ENCODE measurements at regions not wholly inside any gene's neighbourhood (a gene's known extent, or its start where the extent isn't known, plus 50 kb on each side); places are given as distances from the start of the nearest gene placed in this dataset.

DNA sequence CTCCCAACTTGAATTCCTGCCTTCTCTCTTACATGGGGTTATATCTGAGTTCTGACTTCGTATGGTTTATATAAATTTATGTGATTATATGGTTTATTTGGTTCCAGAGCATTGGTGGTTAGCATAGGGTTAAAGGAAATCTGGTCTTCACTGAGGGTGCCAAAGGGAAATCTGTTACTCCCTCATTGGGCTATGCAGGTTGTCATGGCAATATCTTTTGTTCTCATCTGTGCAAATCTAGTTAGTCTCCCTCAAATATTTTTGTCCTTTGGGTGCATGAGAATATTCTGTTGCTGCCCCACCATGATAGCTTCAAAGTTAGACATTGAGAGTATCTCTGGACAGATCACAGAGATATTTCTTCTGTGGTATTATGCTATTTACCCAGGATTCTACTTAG, 71.8 kb upstream of the OTUD4 start:
- Histone ChIP-seq H3K27ac (no peak overlapping the region), H3K27me3 (no peaks in the 10 kb centered on the region), H3K9me3 (no peaks in the 10 kb centered on the region), H3K36me3 (no peaks in the 10 kb centered on the region), H3K4me3 (no peak overlapping the region), H3K4me1 (ENCODE audit: insufficient read depth) (no peaks in the 10 kb centered on the region)
- no peak for DNase-seq
- WGBS, 3 donors = 61 to 77% (median 63%) methylated on average over 1 of the region's 1 CpG
- TF ChIP-seq EP300 (IDR thresholded peaks at IDR 0.05) = no peak
- TF ChIP-seq, protein P1, sequence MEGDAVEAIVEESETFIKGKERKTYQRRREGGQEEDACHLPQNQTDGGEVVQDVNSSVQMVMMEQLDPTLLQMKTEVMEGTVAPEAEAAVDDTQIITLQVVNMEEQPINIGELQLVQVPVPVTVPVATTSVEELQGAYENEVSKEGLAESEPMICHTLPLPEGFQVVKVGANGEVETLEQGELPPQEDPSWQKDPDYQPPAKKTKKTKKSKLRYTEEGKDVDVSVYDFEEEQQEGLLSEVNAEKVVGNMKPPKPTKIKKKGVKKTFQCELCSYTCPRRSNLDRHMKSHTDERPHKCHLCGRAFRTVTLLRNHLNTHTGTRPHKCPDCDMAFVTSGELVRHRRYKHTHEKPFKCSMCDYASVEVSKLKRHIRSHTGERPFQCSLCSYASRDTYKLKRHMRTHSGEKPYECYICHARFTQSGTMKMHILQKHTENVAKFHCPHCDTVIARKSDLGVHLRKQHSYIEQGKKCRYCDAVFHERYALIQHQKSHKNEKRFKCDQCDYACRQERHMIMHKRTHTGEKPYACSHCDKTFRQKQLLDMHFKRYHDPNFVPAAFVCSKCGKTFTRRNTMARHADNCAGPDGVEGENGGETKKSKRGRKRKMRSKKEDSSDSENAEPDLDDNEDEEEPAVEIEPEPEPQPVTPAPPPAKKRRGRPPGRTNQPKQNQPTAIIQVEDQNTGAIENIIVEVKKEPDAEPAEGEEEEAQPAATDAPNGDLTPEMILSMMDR (IDR thresholded peaks at IDR 0.05) = no peak
- TF ChIP-seq POLR2A (IDR thresholded peaks at IDR 0.05) = no peak
- intact Hi-C loops (cut with DNase I) = no loop called here

DNA sequence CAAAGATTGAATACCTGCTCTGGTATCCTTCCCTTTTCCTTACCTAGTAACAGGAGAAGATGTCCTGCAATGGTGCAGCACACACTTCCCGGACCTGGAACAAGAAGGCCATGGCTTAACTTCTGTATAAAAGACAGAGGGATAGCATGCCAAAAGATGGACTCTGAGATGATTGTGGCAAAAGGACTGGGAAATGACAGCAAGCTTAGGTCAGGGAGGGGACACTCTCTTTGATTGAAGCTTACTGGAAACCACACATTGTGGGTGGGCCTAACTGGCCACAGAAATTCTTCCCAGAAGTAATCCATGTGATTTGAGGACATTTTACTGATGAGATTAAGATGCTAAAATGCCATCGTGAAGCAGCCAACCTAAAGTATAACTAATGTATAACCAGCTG, 71.0 kb upstream of the OTUD4 start:
- DNase-seq = no peak
- TF ChIP-seq, protein P1 (IDR thresholded peaks at IDR 0.05) = no peak
- no peak for TF ChIP-seq POLR2A (IDR thresholded peaks at IDR 0.05)
- TF ChIP-seq EP300 (IDR thresholded peaks at IDR 0.05) = no peak
- Histone ChIP-seq H3K27ac (no peak overlapping the region), H3K36me3 (no peaks in the 10 kb centered on the region), H3K27me3 (no peaks in the 10 kb centered on the region), H3K4me1 (ENCODE audit: insufficient read depth) (no peaks in the 10 kb centered on the region), H3K4me3 (no peak overlapping the region), H3K9me3 (no peaks in the 10 kb centered on the region)
- WGBS, 3 donors = 86 to 97% (median 90%) methylated on average over 2 of the region's 2 CpGs
- intact Hi-C loops (cut with DNase I) = no loop called here

DNA sequence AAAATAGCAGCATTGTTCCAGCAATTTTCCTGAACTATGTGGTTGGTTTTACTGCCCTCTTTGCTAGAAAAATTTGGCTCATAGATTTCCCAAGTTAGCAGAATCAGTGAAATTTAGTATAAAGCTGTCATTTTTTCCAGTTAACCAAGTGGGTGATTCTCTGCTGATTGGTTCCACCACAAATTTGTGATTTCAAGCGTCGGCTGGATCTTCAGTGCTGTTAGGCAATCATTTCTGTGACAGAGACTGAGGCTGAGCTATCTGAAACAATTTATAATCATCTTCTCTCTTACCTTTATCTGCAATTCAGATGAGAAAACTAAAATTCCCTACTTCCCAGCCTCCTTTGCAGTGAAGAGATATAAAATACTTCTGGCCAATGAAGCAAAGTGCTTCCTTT, 68.6 kb upstream of the OTUD4 start:
- Histone ChIP-seq H3K4me3 (no peak overlapping the region), H3K27ac (no peak overlapping the region), H3K36me3 (no peaks in the 10 kb centered on the region), H3K9me3 (no peaks in the 10 kb centered on the region), H3K27me3 (no peaks in the 10 kb centered on the region), H3K4me1 (ENCODE audit: insufficient read depth) (no peaks in the 10 kb centered on the region)
- TF ChIP-seq, protein P1 (IDR thresholded peaks at IDR 0.05) = no peak
- intact Hi-C loops (cut with DNase I) = no loop called here
- 56 to 74% (median 66%) methylated on average over 2 of the region's 2 CpGs for WGBS, 3 donors
- no peak for DNase-seq

DNA sequence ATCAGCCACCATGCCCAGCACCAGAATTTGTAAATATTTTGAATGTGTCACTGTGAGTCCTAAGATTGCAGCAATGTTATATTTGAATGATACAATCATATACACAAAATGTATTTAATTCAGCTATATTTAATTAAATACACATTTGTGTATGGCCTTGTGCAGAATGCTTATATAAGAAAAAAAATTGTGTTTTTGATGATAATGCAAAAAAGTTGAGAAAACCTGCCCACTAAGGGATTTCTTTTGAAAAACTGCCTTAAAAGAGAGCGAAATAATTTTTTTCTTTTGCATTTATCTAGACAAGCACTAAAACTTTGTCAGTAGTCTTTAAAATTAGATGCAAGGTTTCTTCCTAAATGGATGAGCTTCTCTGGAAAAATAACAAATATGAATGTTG, 68.1 kb upstream of the OTUD4 start:
- no peak for DNase-seq
- no peak overlapping the region for H3K27ac ChIP-seq
- no peaks in the 10 kb centered on the region for H3K4me1 ChIP-seq (ENCODE audit: insufficient read depth)
- TF ChIP-seq EP300 (IDR thresholded peaks at IDR 0.05) = no peak
- TF ChIP-seq POLR2A (IDR thresholded peaks at IDR 0.05) = no peak
- TF ChIP-seq, protein P1 (IDR thresholded peaks at IDR 0.05) = no peak
- WGBS, 3 donors = 73 to 84% (median 78%) methylated on average over 1 of the region's 1 CpG
- H3K9me3 ChIP-seq = peaks cover 0 to under 1% of the 10 kb centered on the region in 2 donors
- intact Hi-C loops (cut with DNase I) = no loop called here
- H3K36me3 ChIP-seq = no peaks in the 10 kb centered on the region
- no peaks in the 10 kb centered on the region for H3K27me3 ChIP-seq
- no peak overlapping the region for H3K4me3 ChIP-seq

All from ovary (tissue), 7 donors.